NCI-H82 treated with DMSO at 0.1 percent for 48 hours (cell line): ENCODE measurements at regions not wholly inside any gene's neighbourhood (a gene's known extent, or its start where the extent isn't known, plus 50 kb on each side); places are given as distances from the start of the nearest gene placed in this dataset.
"Not testable (repeated sequence)": the region's sequence is repeated elsewhere in the genome, so short reads cannot be mapped to it uniquely, and the experiment has no call there.

Source experiments
- DNase-seq: peaks from one replicate; lab custom pipeline; 2025; ENCODE audit not compliant: unreplicated experiment; lab: John Stamatoyannopoulos, UW

GRCh38 chr5:93682471-93683404, 58.7 kb downstream of the POU5F2 start:
- DNase-seq: not testable (repeated sequence)

- DNase-seq: no peak
These were observed 60.0 kb downstream of the POU5F2 start for GRCh38 chr5:93681432-93681831.

GRCh38 chr5:93677359-93677891, 64.0 kb downstream of the POU5F2 start:
- peak; percentile 54 for DNase-seq

GRCh38 chr5:93676704-93677103, 64.7 kb downstream of the POU5F2 start:
- no peak for DNase-seq

- DNase-seq: peak; percentile 26
These were observed 65.6 kb downstream of the POU5F2 start for GRCh38 chr5:93675460-93676450.

- no peak for DNase-seq
These were observed 66.4 kb downstream of the POU5F2 start for GRCh38 chr5:93674866-93675459.

- peak; percentile 64 for DNase-seq
These were observed 67.3 kb downstream of the POU5F2 start for GRCh38 chr5:93674138-93674537.

GRCh38 chr5:93673316-93673954, 68.0 kb downstream of the POU5F2 start:
- peak; percentile 65 for DNase-seq

- no peak for DNase-seq
These were observed 75.8 kb downstream of the POU5F2 start for GRCh38 chr5:93665648-93666047.

GRCh38 chr5:93660677-93661076, 77.7 kb downstream of the NR2F1 start:
- no peak for DNase-seq

GRCh38 chr5:93658044-93658443, 75.0 kb downstream of the NR2F1 start:
- DNase-seq: no peak

- no peak for DNase-seq
These were observed 71.7 kb downstream of the NR2F1 start for GRCh38 chr5:93654676-93655075.

GRCh38 chr5:93653716-93654115, 70.7 kb downstream of the NR2F1 start:
- no peak for DNase-seq

GRCh38 chr5:93649234-93649900, 66.3 kb downstream of the NR2F1 start:
- peak; percentile 70 for DNase-seq

- DNase-seq: no peak
These were observed 61.7 kb downstream of the NR2F1 start for GRCh38 chr5:93644760-93645159.
